Type B pancreatic cell (in vitro differentiated cells): ENCODE measurements at regions not wholly inside any gene's neighbourhood (a gene's known extent, or its start where the extent isn't known, plus 50 kb on each side); places are given as distances from the start of the nearest gene placed in this dataset.

Source experiments
- DNase-seq: peaks from one replicate; pipeline ENCODE4 v3.0.0; 2021; ENCODE audit warnings: mixed read lengths; ENCODE audit not compliant: unreplicated experiment; ENCODE audit errors: extremely low spot score
- H3K27ac Mint-ChIP-seq: 2 replicates; pipeline ENCODE4 v1.8.0; 2021; ENCODE audit warnings: mild to moderate bottlenecking, mixed read lengths
- H3K27me3 Mint-ChIP-seq: 2 replicates; pipeline ENCODE4 v1.8.0; 2021; ENCODE audit warnings: mixed read lengths
- H3K36me3 Mint-ChIP-seq: 2 replicates; pipeline ENCODE4 v1.8.0; 2021; ENCODE audit warnings: mixed read lengths
- H3K4me1 Mint-ChIP-seq: one replicate; pipeline ENCODE4 v1.8.0; 2021; ENCODE audit warnings: mixed read lengths; ENCODE audit not compliant: unreplicated experiment
- H3K4me3 Mint-ChIP-seq: 2 replicates; pipeline ENCODE4 v1.8.0; 2021; ENCODE audit warnings: mild to moderate bottlenecking, mixed read lengths
- H3K9me3 Mint-ChIP-seq: 2 replicates; pipeline ENCODE4 v1.8.0; 2021; ENCODE audit warnings: mixed read lengths
- TF ChIP-seq, protein P1 (sequence below): fragments of 200-600 bp; sonication (generic); conservative IDR thresholded peaks from 2 replicates; pipeline ENCODE4 v1.5.0; 2021; ENCODE audit warnings: antibody characterized with exemption, mild to moderate bottlenecking

DNA sequence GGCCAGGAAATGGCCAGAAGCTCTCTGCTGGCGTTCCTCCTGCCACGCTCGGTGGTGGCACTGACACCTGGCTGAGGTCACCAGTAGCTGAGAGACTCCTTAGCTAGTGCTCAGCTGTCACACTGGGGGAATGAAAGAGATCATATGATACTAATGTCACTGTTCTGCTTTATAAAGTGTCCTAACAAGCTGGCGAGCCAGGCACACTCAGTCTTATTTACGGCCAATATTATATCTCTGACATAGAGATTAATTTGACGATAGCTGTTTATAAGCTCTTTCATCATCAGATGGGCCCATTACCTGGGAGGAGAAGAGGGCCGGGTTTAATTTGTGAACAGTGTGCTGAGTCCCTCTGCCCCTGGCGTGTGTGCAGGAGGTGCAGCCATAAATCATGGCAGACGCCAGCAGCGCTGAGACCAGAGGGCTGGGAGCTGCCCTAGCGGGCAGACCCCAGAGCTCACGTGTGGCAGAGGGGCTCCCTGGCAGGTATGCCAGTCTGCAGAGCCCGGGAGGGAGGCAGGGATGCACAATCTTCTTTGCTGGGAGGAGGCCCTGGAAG is 246.5 kb downstream of the HAUS1 start:
- no peaks in the 10 kb centered on the region for H3K27me3 Mint-ChIP-seq
- TF ChIP-seq, protein P1, sequence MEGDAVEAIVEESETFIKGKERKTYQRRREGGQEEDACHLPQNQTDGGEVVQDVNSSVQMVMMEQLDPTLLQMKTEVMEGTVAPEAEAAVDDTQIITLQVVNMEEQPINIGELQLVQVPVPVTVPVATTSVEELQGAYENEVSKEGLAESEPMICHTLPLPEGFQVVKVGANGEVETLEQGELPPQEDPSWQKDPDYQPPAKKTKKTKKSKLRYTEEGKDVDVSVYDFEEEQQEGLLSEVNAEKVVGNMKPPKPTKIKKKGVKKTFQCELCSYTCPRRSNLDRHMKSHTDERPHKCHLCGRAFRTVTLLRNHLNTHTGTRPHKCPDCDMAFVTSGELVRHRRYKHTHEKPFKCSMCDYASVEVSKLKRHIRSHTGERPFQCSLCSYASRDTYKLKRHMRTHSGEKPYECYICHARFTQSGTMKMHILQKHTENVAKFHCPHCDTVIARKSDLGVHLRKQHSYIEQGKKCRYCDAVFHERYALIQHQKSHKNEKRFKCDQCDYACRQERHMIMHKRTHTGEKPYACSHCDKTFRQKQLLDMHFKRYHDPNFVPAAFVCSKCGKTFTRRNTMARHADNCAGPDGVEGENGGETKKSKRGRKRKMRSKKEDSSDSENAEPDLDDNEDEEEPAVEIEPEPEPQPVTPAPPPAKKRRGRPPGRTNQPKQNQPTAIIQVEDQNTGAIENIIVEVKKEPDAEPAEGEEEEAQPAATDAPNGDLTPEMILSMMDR, result no peak
- H3K27ac Mint-ChIP-seq, result no peak overlapping the region
- H3K4me1 Mint-ChIP-seq, result peaks cover 14% of the 10 kb centered on the region
- H3K4me3 Mint-ChIP-seq, result no peak overlapping the region
- no peaks in the 10 kb centered on the region for H3K9me3 Mint-ChIP-seq
- no peak for DNase-seq
- peaks cover 3% of the 10 kb centered on the region for H3K36me3 Mint-ChIP-seq

DNA sequence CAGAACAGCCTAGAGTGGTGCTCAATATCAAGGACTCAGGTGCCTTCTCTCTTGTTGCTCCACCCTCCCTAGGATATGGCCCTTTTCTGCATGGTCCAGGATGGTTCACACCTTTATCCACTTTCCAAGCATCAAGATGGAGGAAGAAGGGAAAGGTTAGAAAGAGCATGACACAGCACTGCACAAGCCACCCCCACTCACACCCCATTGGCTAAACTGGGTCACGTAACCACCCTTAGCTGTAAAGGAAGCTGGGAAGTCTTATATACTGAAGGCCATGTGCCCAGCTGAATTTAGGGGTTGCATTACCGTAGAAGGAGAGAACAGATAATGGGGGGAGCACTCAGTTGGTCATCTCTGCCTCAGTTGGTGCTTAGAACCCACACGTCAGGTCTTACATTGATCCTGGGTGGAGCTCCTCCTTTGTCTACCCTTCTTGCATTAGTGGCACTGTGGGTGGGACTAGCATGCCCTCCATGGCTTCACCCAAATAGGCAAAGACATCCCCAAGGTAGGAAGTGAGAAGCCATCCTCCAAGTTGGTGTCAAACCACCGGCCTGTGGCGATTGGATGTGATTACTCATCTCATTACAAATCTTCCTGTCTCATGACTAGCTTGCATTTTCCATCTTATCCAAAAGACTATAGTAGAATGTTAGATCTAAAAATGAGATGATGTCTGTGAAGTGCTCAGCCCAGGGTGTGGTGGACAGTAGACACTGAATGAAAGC is 248.5 kb downstream of the HAUS1 start:
- H3K27ac Mint-ChIP-seq, result no peak overlapping the region
- H3K27me3 Mint-ChIP-seq, result no peaks in the 10 kb centered on the region
- TF ChIP-seq, protein P1, result no peak
- H3K4me1 Mint-ChIP-seq, result peaks cover 14% of the 10 kb centered on the region
- no peaks in the 10 kb centered on the region for H3K9me3 Mint-ChIP-seq
- DNase-seq, result no peak
- no peak overlapping the region for H3K4me3 Mint-ChIP-seq
- H3K36me3 Mint-ChIP-seq, result peaks cover 7% of the 10 kb centered on the region

DNA sequence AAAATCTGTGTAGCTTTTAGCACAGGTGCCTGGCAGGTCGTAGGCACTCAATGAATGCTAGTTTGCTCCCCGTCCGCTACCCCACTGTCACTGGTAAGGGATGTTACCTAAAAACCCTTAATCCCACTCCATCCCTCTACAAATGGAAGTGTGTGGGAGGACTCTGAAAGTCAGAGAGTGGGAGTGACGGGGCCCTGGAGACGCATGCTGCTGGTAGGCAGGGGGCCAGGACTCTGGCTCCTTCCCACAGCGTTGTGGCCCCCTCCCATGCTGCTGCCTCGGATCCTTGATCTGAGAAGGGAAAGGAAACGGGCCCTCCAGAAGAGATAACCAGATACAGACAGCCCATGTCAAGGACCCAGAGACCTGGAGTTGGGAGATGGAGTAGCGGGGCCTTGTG is 249.3 kb downstream of the HAUS1 start:
- no peak for DNase-seq
- Mint-ChIP-seq H3K27ac (no peak overlapping the region), H3K27me3 (no peaks in the 10 kb centered on the region), H3K4me1 (peaks cover 14% of the 10 kb centered on the region), H3K9me3 (no peaks in the 10 kb centered on the region), H3K4me3 (no peak overlapping the region), H3K36me3 (peaks cover 10% of the 10 kb centered on the region)
- TF ChIP-seq, protein P1, result no peak

DNA sequence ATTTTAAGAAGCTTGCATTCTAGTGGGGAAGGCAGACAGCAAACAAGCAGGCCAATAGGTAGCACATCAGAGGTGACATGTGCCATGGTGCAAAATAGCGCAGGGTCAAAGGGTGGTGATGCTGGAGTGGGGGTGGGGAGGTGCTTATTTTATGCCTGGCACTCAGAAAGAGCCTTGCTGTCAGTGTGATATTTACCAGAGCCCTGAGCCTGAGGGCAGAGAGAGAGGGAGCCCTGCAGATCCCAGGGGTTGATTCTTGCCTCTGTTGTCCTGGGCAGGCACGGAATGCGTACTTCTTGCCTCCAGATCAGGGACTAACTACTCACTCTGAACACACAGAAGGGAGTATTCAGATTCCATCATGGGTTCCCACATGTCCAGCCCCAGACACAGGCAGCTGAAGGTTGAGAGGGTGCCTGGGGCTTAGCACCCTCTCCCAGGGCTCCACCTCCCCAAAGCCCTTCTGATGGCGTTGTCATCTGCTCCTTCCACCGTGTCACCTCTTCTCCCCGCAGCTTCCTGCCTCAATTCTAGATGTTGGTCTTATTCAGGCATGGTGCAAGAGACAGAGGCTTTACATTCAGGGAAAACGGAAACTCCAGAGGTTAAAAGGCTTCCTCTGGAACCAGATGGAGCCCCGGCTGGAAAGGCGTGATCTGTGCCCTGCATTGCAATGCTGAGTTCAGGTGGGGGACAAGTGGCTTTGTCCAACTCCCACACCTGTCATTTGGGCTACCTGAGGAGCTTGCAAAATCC is 252.3 kb downstream of the HAUS1 start:
- no peak for DNase-seq
- Mint-ChIP-seq H3K9me3 (peaks cover 4% of the 10 kb centered on the region), H3K4me1 (peaks cover 11% of the 10 kb centered on the region), H3K36me3 (peaks cover 19% of the 10 kb centered on the region), H3K27ac (no peak overlapping the region), H3K27me3 (no peaks in the 10 kb centered on the region), H3K4me3 (no peak overlapping the region)
- TF ChIP-seq, protein P1, result no peak

DNA sequence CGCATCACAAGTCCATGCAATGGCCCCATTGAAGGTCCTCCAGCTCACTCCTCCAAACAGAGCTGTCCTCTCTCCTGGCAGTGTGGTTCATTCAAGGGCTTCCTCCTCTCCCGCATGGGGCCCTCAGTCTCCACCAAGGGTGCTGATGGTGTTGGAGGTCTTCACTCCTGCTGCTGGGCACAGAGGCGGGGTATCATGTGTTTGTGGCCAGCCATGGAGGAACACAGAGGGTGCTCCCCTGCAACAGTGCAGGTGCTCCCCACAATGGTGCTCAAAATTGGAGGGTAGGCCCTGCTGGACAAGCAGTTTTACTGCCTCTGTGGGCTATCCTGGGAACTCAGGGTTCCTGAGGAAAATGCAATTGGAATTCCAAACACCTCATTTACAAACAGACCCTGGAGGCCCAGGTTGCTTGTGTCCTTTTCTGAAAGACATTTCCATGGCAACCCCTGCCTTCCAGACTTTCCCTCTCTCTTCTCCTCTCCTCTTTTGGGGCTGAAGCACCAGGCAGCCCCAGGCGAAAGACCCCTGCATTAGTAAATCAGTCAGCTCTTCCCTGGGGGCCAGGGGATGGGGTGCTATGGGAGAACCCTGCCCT is 256.0 kb downstream of the HAUS1 start:
- Mint-ChIP-seq H3K27me3 (no peaks in the 10 kb centered on the region), H3K9me3 (peaks cover 4% of the 10 kb centered on the region), H3K27ac (no peak overlapping the region), H3K36me3 (peaks cover 22% of the 10 kb centered on the region), H3K4me1 (peaks cover 13% of the 10 kb centered on the region), H3K4me3 (no peak overlapping the region)
- TF ChIP-seq, protein P1, result no peak
- DNase-seq, result no peak
